ENCODE measurements at regions not wholly inside any gene's neighbourhood (a gene's known extent, or its start where the extent isn't known, plus 50 kb on each side); places are given as distances from the start of the nearest gene placed in this dataset.
A peak's percentile ranks its signal among the peaks of the same experiment; 100 is the strongest.
"Not testable (repeated sequence)": the region's sequence is repeated elsewhere in the genome, so short reads cannot be mapped to it uniquely, and the experiment has no call there.

- POLR2A ChIA-PET; DNase-seq; H3K9me3 Mint-ChIP-seq (ENCODE audit: insufficient read depth); H3K27me3 Mint-ChIP-seq (ENCODE audit: low read depth); CTCF ChIA-PET; H3K4me3 Mint-ChIP-seq; H3K27ac Mint-ChIP-seq; H3K4me1 Mint-ChIP-seq (ENCODE audit: low read depth); ATAC-seq; H3K36me3 Mint-ChIP-seq (ENCODE audit: low read depth): not testable (repeated sequence)
These were observed 63.8 kb upstream of the ALDH3B2 start for GRCh38 chr11:67738231-67738630.

DNA sequence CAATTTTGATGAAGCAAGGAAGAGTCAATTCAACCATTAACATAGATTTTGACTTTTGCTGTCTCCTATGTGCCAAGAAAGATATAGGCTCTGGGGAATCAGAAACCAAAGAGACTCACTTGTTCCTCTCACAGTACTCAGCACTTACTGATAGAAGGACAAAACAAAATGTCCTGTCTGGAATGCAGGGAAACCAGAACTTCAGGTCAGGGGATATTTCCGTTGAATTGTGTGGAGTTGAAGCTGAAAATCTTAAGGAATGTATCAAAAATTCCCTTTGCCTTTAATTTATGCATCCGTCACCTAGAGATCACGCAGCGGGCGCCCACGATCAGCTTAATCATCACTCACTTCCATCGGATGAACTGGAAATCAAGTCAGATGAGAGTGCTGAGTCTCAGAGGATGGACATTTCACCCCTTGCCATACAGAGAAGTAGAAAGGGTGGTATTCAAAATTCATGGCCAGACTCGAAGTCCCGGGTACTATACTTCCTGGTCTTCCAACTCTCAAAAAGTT is 63.2 kb upstream of the ALDH3B2 start:
- H3K36me3 Mint-ChIP-seq (ENCODE audit: low read depth); POLR2A ChIA-PET; H3K9me3 Mint-ChIP-seq (ENCODE audit: insufficient read depth); H3K4me3 Mint-ChIP-seq; H3K4me1 Mint-ChIP-seq (ENCODE audit: low read depth); H3K27me3 Mint-ChIP-seq (ENCODE audit: low read depth); CTCF ChIA-PET; H3K27ac Mint-ChIP-seq; ATAC-seq; DNase-seq: not testable (repeated sequence)

DNA sequence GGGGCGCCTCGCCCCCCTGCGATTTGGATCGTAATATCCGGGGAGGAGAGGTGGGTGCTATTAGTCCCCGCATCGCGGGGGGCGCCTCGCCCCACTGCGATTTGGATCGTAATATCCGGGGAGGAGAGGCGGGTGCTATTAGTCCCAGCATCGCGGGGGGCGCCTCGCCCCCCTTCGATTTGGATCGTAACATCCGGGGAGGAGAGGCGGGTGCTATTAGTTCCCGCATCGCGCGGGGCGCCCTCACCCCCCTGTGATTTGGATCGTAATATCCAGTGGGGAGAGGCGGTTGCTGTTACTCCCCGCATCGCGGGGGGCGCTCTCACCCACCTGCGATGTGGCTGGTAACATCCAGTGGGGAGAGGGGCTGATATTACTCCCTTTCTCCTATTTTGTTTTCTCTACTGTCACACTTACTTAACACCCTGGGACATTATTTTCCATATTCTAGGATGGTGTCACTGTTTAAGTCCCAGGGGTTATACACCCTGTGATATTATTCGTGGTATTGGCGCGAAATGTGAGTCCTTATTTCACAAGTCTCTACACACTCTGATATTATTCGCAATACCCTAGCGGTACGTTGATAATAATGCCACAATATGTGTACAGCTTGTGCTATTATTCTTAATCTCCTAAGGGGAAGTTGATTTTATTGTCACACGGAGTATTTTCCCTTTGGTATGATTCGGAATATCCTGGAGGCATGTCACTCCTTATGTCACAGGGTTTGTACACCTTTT is 57.8 kb upstream of the ALDH3B2 start:
- Mint-ChIP-seq H3K27ac (no peak overlapping the region), H3K4me1 (ENCODE audit: low read depth) (peaks cover 7% of the 10 kb centered on the region), H3K4me3 (no peak overlapping the region), H3K9me3 (ENCODE audit: insufficient read depth) (no peaks in the 10 kb centered on the region), H3K27me3 (ENCODE audit: low read depth) (peaks cover 14% of the 10 kb centered on the region), H3K36me3 (ENCODE audit: low read depth) (no peaks in the 10 kb centered on the region)
- POLR2A ChIA-PET = no interaction called here
- ATAC-seq (no peak), DNase-seq (peak; percentile 45)
- CTCF ChIA-PET = no interaction called here

DNA sequence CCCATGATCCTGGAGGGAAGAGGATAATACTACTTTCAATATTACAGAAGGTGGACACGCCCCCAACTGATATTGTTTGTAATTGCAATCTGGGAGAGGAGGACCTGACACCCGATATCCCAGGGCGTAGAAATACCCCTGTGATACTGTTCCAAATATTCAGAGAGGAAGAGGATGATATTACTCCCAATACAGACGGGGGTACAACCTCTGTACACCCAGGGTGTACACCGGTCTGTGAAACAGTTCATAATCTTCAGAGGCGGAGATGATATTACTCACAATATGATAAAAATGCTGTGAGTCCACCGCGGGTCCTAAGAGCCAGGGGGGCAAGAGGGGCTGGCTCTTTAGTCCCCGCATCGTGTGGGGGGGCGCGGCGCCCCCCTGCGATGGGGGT is 57.2 kb upstream of the ALDH3B2 start:
- Mint-ChIP-seq H3K4me1 (ENCODE audit: low read depth) (peaks cover 7% of the 10 kb centered on the region), H3K9me3 (ENCODE audit: insufficient read depth) (no peaks in the 10 kb centered on the region), H3K36me3 (ENCODE audit: low read depth) (no peaks in the 10 kb centered on the region), H3K27me3 (ENCODE audit: low read depth) (peaks cover 13% of the 10 kb centered on the region), H3K4me3 (no peak overlapping the region), H3K27ac (no peak overlapping the region)
- no peak for DNase-seq
- ChIA-PET POLR2A (no interaction called here), CTCF (no interaction called here)
- no peak for ATAC-seq

DNA sequence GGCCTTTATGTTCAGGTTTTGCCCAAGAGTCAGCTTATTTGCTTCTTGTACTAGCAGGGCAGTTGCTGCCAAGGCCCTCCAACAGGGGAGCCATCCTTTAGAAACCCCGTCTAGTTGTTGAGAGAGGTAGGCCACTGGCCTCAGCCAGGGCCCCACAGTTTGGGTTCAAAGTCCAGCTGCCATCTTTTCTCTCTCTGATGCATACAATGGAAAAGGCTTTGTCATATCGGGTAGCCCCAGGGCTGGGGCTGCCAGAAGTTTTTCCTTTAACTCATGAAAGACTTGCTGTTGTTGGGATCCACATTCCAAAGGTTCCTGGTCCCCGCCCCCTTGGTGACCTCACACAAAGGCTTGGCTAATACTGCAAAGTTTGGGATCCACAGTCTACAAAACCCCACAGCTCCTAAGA is 53.7 kb upstream of the ALDH3B2 start:
- H3K9me3 Mint-ChIP-seq (ENCODE audit: insufficient read depth); H3K27me3 Mint-ChIP-seq (ENCODE audit: low read depth); ATAC-seq; H3K4me1 Mint-ChIP-seq (ENCODE audit: low read depth); DNase-seq; H3K36me3 Mint-ChIP-seq (ENCODE audit: low read depth); H3K4me3 Mint-ChIP-seq; H3K27ac Mint-ChIP-seq: not testable (repeated sequence)
- CTCF ChIA-PET = interaction anchor here (0.8 to 1.4 kb wide), 2 partner anchors 99 to 137 kb away, joined by 3 to 5 read pairs; no protein-coding TSS in a partner anchor
- POLR2A ChIA-PET = interaction anchor here (0.6 kb wide), 1 partner anchor 77 kb away, joined by 3 read pairs; no protein-coding TSS in a partner anchor

DNA sequence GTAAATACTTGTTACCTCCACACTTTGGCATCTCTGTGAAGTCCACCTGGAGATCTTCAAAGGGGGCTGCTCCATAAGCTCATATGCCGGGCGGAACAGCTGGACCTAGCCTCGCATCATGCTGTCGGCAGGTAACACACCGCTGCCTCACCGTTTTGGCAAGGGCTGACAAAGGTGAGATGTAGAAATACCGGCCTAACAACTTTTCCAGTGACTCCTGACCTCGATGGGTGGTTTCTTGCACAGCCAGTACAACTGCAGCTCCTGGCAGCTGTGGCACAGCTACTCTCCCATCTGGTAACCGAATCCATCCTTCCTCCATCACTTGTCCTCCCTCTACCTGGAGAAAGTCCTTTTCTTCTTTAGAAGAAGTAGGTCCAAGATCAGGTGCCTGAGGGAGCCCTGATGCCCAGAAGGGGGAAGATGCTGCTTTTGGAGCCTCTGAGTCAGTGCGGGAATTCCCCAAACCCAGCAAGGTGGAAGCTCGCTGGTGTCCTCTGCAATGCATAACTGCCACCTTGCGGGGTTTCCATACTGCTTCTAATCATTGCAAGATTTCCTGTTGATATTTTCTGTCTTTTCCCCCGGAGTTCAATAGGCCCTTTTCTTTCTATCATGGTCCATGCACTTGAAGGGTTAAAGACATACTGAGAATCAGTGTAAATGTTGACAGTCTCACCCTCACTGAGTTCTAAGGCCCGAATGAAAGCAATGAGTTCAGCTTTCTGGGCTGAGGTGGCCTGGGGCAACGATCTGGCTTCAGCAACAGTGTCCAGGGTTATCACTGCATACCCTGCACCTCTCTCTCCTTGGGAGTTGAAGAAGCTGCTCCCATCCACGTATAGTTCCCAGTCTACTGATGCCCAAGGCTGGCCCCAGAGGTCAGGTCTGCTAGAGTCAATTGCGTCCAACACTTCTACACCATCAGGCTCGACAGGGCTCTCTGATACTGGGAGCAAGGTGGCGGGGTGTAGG is 52.9 kb upstream of the ALDH3B2 start:
- H3K27ac Mint-ChIP-seq; ATAC-seq; H3K27me3 Mint-ChIP-seq (ENCODE audit: low read depth); H3K4me1 Mint-ChIP-seq (ENCODE audit: low read depth); H3K36me3 Mint-ChIP-seq (ENCODE audit: low read depth); POLR2A ChIA-PET; H3K4me3 Mint-ChIP-seq; H3K9me3 Mint-ChIP-seq (ENCODE audit: insufficient read depth): not testable (repeated sequence)
- peak; percentile 24 for DNase-seq
- CTCF ChIA-PET = interaction anchor here (1.4 kb wide), 1 partner anchor 99 kb away, joined by 3 read pairs; no protein-coding TSS in a partner anchor

All from activated CD8-positive, alpha-beta T cell treated with anti-CD3 and anti-CD28 coated beads, Interleukin-2, amount 10 ng/mL, durations not matched to agents 7 days and 5 days (primary cell).